GM10266 (cell line): ENCODE measurements at regions not wholly inside any gene's neighbourhood (a gene's known extent, or its start where the extent isn't known, plus 50 kb on each side); places are given as distances from the start of the nearest gene placed in this dataset.
"Not testable (repeated sequence)": the region's sequence is repeated elsewhere in the genome, so short reads cannot be mapped to it uniquely, and the experiment has no call there.

ENCODE experiments used
- DNase-seq: peaks from one replicate; pipeline ENCODE4 v3.0.0; 2012; ENCODE audit errors: extremely low spot score
- TF ChIP-seq, protein P1 (sequence below): IDR thresholded peaks from 2 replicates; pipeline ENCODE4 v1.5.1; 2012; ENCODE audit warnings: mild to moderate bottlenecking, low read depth; ENCODE audit not compliant: control insufficient read depth, insufficient read depth; ENCODE audit errors: missing control alignments

DNA sequence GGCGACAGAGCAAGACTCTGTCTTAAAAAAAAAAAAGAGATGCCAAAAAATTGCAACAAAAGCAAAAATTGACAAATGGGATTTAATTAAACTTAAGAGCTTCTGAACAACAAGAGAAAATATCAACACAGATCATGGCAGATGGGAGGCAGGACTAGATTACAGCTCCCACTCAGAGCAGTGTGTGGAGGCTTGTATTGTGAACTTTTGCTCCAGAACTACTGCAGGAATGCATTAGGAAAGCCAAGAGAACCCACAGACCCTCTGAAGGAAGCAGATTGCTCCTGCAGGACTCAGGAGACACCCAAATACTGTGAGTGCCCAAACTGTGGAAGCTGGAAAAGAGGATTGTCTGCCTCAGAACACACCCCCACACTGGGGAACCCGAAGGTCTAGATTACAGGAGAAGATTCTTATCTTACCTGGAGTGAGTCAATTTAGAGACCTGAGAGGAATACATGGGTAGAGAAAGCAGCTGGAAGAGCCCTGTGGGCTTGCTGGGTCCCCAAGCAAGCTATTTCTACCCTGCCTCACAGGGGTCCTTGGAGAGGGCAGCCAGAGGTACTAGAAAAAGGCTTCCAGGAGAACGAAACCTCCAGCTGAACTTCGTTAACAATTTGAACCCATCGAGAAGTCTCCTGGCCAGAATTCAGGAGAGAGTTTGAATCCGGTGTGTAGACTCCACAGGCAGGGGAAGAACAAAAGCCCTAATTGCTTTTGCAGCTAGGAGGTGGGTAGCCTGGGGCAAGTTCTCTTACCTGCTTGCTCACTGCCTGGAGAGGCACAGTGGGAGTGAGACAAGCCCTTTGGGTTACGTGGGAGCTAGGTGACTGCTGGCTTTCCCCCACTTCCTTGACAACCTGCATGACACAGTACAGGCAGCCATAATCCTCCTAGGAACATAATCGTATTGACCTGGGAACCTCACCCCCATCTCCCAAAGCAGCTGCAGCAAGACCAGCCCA, 593.4 kb upstream of the RGMB start:
- DNase-seq, result no peak
- TF ChIP-seq, protein P1, sequence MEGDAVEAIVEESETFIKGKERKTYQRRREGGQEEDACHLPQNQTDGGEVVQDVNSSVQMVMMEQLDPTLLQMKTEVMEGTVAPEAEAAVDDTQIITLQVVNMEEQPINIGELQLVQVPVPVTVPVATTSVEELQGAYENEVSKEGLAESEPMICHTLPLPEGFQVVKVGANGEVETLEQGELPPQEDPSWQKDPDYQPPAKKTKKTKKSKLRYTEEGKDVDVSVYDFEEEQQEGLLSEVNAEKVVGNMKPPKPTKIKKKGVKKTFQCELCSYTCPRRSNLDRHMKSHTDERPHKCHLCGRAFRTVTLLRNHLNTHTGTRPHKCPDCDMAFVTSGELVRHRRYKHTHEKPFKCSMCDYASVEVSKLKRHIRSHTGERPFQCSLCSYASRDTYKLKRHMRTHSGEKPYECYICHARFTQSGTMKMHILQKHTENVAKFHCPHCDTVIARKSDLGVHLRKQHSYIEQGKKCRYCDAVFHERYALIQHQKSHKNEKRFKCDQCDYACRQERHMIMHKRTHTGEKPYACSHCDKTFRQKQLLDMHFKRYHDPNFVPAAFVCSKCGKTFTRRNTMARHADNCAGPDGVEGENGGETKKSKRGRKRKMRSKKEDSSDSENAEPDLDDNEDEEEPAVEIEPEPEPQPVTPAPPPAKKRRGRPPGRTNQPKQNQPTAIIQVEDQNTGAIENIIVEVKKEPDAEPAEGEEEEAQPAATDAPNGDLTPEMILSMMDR, result no peak

GRCh38 chr5:98186128-98186527, 587.3 kb upstream of the RGMB start:
- DNase-seq, result no peak
- TF ChIP-seq, protein P1, result no peak

DNA sequence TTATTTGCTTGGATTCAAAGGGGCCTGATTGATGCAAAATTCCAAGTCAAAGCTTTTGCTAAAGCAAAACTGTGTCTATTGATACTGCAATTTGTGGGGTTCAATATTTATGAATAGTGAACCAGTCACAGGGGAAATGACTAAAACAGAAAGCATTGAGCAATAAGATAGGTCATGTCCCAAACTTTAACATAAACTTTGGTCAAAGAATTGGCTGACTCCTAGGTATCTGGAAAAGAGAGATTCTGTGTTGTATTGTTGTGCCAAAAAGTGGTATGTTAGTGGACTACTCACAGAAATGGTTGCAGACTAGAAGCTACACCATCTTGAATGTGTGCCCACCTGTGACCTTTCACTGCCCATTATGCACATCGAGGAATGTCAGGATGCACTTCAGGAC, 585.5 kb upstream of the RGMB start:
- TF ChIP-seq, protein P1, result no peak
- no peak for DNase-seq

- DNase-seq, result not testable (repeated sequence)
Observed at GRCh38 chr5:98190344-98190743, 583.1 kb upstream of the RGMB start.

- DNase-seq, result no peak
- TF ChIP-seq, protein P1, result no peak
Observed at GRCh38 chr5:98193921-98194760, 579.3 kb upstream of the RGMB start.

- DNase-seq, result no peak
- TF ChIP-seq, protein P1, result no peak
Observed at GRCh38 chr5:98200726-98201541, 572.5 kb upstream of the RGMB start.

- TF ChIP-seq, protein P1, result no peak
- DNase-seq, result no peak
Observed at GRCh38 chr5:98204798-98205197, 568.7 kb upstream of the RGMB start.
